NB4 (cell line): ENCODE measurements at regions not wholly inside any gene's neighbourhood (a gene's known extent, or its start where the extent isn't known, plus 50 kb on each side); places are given as distances from the start of the nearest gene placed in this dataset.

Source experiments
- DNase-seq: peaks from one replicate; pipeline ENCODE4 v3.0.0; 2010; ENCODE audit warnings: low read depth
- H3K4me3 ChIP-seq: one replicate; pipeline ENCODE4 v1.5.1; 2011; ENCODE audit warnings: mild to moderate bottlenecking, low read depth, low read length, moderate library complexity
- CTCF ChIP-seq: IDR thresholded peaks from one replicate; pipeline ENCODE4 v1.5.1; 2012; ENCODE audit warnings: low read depth, low read length
- MAX ChIP-seq: IDR thresholded peaks from 2 replicates; pipeline ENCODE4 v1.6.1; 2011; ENCODE audit warnings: low read depth, low read length
- MYC ChIP-seq: IDR thresholded peaks from 2 replicates; pipeline ENCODE4 v1.6.1; 2011; ENCODE audit warnings: low read depth, low read length
- POLR2A ChIP-seq: IDR thresholded peaks from 2 replicates; pipeline ENCODE4 v1.6.1; 2011; ENCODE audit warnings: mild to moderate bottlenecking; ENCODE audit not compliant: insufficient read length; ENCODE audit errors: extremely low read depth

- no peak for TF ChIP-seq MAX
- TF ChIP-seq POLR2A, result no peak
- TF ChIP-seq MYC, result no peak
- no peak for TF ChIP-seq CTCF
- DNase-seq, result no peak
- no peak overlapping the region for H3K4me3 ChIP-seq
These were observed 232.3 kb downstream of the COL12A1 start for GRCh38 chr6:74973591-74973990.

- H3K4me3 ChIP-seq, result no peak overlapping the region
- no peak for DNase-seq
- TF ChIP-seq CTCF, result no peak
- no peak for TF ChIP-seq MAX
- TF ChIP-seq POLR2A, result no peak
- no peak for TF ChIP-seq MYC
These were observed 234.2 kb downstream of the COL12A1 start for GRCh38 chr6:74971633-74972032.

- DNase-seq, result no peak
- no peak overlapping the region for H3K4me3 ChIP-seq
- TF ChIP-seq POLR2A (no peak), MYC (no peak), CTCF (no peak), MAX (no peak)
These were observed 236.1 kb downstream of the COL12A1 start for GRCh38 chr6:74969591-74970267.

GRCh38 chr6:74967821-74968220, 238.0 kb downstream of the COL12A1 start:
- DNase-seq, result peak; percentile 9
- no peak overlapping the region for H3K4me3 ChIP-seq
- no peak for TF ChIP-seq POLR2A
- no peak for TF ChIP-seq CTCF
- no peak for TF ChIP-seq MYC
- TF ChIP-seq MAX, result no peak

- no peak for DNase-seq
- TF ChIP-seq CTCF (no peak), MAX (no peak), POLR2A (no peak), MYC (no peak)
- no peak overlapping the region for H3K4me3 ChIP-seq
These were observed 239.1 kb downstream of the COL12A1 start for GRCh38 chr6:74966712-74967111.
